ENCODE measurements at regions not wholly inside any gene's neighbourhood (a gene's known extent, or its start where the extent isn't known, plus 50 kb on each side); places are given as distances from the start of the nearest gene placed in this dataset.

GRCh38 chr3:164208048-164208447 lies 870.2 kb downstream of the SI start:
- TF ChIP-seq EZH2phosphoT487 (IDR thresholded peaks at IDR 0.05; ENCODE audit: low read depth, severe bottlenecking, unreplicated experiment) (no peak), CTCF (IDR thresholded peaks at IDR 0.05; ENCODE audit: poor library complexity) (no peak), EZH2 (IDR thresholded peaks at IDR 0.05; ENCODE audit: borderline replicate concordance) (no peak)
- no peak overlapping the region for H3K4me3 ChIP-seq
- no peaks in the 10 kb centered on the region for H3K9me3 ChIP-seq (ENCODE audit: low read depth)
- no peak overlapping the region for H3K27ac ChIP-seq
- H3K4me1 ChIP-seq (ENCODE audit: insufficient read depth): no peaks in the 10 kb centered on the region
- WGBS (ENCODE audit: low lambda C conversion rate, missing lambda C conversion rate): 83% methylated on average over 2 of the region's 2 CpGs
- no peaks in the 10 kb centered on the region for H4K20me1 ChIP-seq (ENCODE audit: insufficient read depth, poor library complexity, severe bottlenecking)
- no peaks in the 10 kb centered on the region for H3K79me2 ChIP-seq
- H3K9me2 ChIP-seq (replicated peaks; ENCODE audit: insufficient read depth): no peaks in the 10 kb centered on the region
- no peaks in the 10 kb centered on the region for H3K27me3 ChIP-seq
- no peak for DNase-seq (ENCODE audit: low spot score)
- H3K36me3 ChIP-seq (replicated peaks; ENCODE audit: insufficient read depth, low read depth): no peaks in the 10 kb centered on the region
- no peak overlapping the region for H2AFZ ChIP-seq
- H3K4me2 ChIP-seq: no peak overlapping the region

- H3K4me3 ChIP-seq: no peak overlapping the region
- no peak for DNase-seq (ENCODE audit: low spot score)
- H3K79me2 ChIP-seq: no peaks in the 10 kb centered on the region
- TF ChIP-seq CTCF (IDR thresholded peaks at IDR 0.05; ENCODE audit: poor library complexity): no peak
- no peak for TF ChIP-seq EZH2 (IDR thresholded peaks at IDR 0.05; ENCODE audit: borderline replicate concordance)
- no peak for TF ChIP-seq EZH2phosphoT487 (IDR thresholded peaks at IDR 0.05; ENCODE audit: low read depth, severe bottlenecking, unreplicated experiment)
- H3K27me3 ChIP-seq: no peaks in the 10 kb centered on the region
- no peaks in the 10 kb centered on the region for H3K36me3 ChIP-seq (replicated peaks; ENCODE audit: insufficient read depth, low read depth)
- no peak overlapping the region for H3K27ac ChIP-seq
- 20% methylated on average over 1 of the region's 1 CpG for WGBS (ENCODE audit: low lambda C conversion rate, missing lambda C conversion rate)
- H3K4me1 ChIP-seq (ENCODE audit: insufficient read depth): no peaks in the 10 kb centered on the region
- no peaks in the 10 kb centered on the region for H3K9me2 ChIP-seq (replicated peaks; ENCODE audit: insufficient read depth)
- no peaks in the 10 kb centered on the region for H4K20me1 ChIP-seq (ENCODE audit: insufficient read depth, poor library complexity, severe bottlenecking)
- no peaks in the 10 kb centered on the region for H3K9me3 ChIP-seq (ENCODE audit: low read depth)
- H3K4me2 ChIP-seq: no peak overlapping the region
- no peak overlapping the region for H2AFZ ChIP-seq
Observed at GRCh38 chr3:164200053-164200823, 878.1 kb downstream of the SI start.

GRCh38 chr3:164196477-164196876 lies 881.8 kb downstream of the SI start:
- WGBS (ENCODE audit: low lambda C conversion rate, missing lambda C conversion rate): 100% methylated on average over 2 of the region's 2 CpGs
- no peaks in the 10 kb centered on the region for H3K4me1 ChIP-seq (ENCODE audit: insufficient read depth)
- no peak overlapping the region for H3K27ac ChIP-seq
- no peaks in the 10 kb centered on the region for H4K20me1 ChIP-seq (ENCODE audit: insufficient read depth, poor library complexity, severe bottlenecking)
- H3K9me2 ChIP-seq (replicated peaks; ENCODE audit: insufficient read depth): no peaks in the 10 kb centered on the region
- no peak for TF ChIP-seq CTCF (IDR thresholded peaks at IDR 0.05; ENCODE audit: poor library complexity)
- no peak for TF ChIP-seq EZH2phosphoT487 (IDR thresholded peaks at IDR 0.05; ENCODE audit: low read depth, severe bottlenecking, unreplicated experiment)
- no peak for TF ChIP-seq EZH2 (IDR thresholded peaks at IDR 0.05; ENCODE audit: borderline replicate concordance)
- DNase-seq (ENCODE audit: low spot score): no peak
- H3K4me3 ChIP-seq: no peak overlapping the region
- no peaks in the 10 kb centered on the region for H3K79me2 ChIP-seq
- H3K27me3 ChIP-seq: no peaks in the 10 kb centered on the region
- H3K9me3 ChIP-seq (ENCODE audit: low read depth): no peaks in the 10 kb centered on the region
- H3K36me3 ChIP-seq (replicated peaks; ENCODE audit: insufficient read depth, low read depth): no peaks in the 10 kb centered on the region
- no peak overlapping the region for H3K4me2 ChIP-seq
- H2AFZ ChIP-seq: no peak overlapping the region

All from hepatocyte (in vitro differentiated cells).